ENCODE measurements at regions not wholly inside any gene's neighbourhood (a gene's known extent, or its start where the extent isn't known, plus 50 kb on each side); places are given as distances from the start of the nearest gene placed in this dataset.
"Not testable (repeated sequence)": the region's sequence is repeated elsewhere in the genome, so short reads cannot be mapped to it uniquely, and the experiment has no call there.

DNA sequence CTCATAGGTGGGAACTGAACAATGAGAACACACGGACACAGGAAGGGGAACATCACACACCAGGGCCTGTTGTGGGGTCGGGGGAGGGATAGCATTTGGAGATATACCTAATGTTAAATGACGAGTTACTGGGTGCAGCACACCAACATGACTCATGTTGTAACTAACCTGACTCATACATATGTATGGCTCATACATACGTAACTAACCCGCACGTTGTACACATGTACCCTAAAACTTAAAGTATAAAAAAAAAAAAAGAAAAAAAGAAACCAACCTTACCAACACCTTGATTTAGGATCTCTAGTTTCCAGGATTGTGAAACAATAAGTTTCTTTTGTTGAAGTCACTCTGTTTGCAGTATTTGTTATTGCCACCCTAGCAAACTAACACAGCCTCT, 76.3 kb upstream of the NPSR1 start:
- TF ChIP-seq, protein P1, sequence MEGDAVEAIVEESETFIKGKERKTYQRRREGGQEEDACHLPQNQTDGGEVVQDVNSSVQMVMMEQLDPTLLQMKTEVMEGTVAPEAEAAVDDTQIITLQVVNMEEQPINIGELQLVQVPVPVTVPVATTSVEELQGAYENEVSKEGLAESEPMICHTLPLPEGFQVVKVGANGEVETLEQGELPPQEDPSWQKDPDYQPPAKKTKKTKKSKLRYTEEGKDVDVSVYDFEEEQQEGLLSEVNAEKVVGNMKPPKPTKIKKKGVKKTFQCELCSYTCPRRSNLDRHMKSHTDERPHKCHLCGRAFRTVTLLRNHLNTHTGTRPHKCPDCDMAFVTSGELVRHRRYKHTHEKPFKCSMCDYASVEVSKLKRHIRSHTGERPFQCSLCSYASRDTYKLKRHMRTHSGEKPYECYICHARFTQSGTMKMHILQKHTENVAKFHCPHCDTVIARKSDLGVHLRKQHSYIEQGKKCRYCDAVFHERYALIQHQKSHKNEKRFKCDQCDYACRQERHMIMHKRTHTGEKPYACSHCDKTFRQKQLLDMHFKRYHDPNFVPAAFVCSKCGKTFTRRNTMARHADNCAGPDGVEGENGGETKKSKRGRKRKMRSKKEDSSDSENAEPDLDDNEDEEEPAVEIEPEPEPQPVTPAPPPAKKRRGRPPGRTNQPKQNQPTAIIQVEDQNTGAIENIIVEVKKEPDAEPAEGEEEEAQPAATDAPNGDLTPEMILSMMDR (IDR thresholded peaks at IDR 0.05; ENCODE audit: low read depth, low read length) = not testable (repeated sequence)
- TF ChIP-seq EZH2phosphoT487 (IDR thresholded peaks at IDR 0.05; ENCODE audit: low read depth) = not testable (repeated sequence)
